SKM-1 (cell line): ENCODE measurements at regions not wholly inside any gene's neighbourhood (a gene's known extent, or its start where the extent isn't known, plus 50 kb on each side); places are given as distances from the start of the nearest gene placed in this dataset.
"Not testable (repeated sequence)": the region's sequence is repeated elsewhere in the genome, so short reads cannot be mapped to it uniquely, and the experiment has no call there.

Experiments used
- DNase-seq: peaks from one replicate; lab custom pipeline; 2025; ENCODE audit not compliant: unreplicated experiment; lab: John Stamatoyannopoulos, UW

DNA sequence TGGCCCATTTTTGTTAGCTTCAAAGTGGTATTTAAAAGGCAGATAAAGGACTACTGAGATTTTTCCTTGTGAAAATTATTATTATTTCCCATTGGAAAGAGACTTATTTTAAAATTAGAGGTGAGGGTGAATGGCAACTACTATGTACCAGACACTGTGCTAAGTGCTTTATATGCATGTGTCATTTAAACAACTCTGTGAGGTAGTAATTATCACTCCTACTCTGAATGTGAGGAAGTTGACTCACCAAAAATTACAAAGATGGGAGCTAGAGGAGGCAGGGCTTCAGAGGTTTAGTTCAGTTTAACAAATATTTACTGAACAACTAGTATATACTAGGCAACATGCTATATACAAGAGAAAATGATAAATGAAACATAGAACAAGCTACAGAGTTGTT is 78.2 kb downstream of the MSL3 start:
- no peak for DNase-seq

- DNase-seq: no peak
Measured at GRCh38 chrX:11837437-11837836, 79.4 kb downstream of the MSL3 start.

GRCh38 chrX:11864171-11864570 is 106.1 kb downstream of the MSL3 start:
- DNase-seq: no peak

DNA sequence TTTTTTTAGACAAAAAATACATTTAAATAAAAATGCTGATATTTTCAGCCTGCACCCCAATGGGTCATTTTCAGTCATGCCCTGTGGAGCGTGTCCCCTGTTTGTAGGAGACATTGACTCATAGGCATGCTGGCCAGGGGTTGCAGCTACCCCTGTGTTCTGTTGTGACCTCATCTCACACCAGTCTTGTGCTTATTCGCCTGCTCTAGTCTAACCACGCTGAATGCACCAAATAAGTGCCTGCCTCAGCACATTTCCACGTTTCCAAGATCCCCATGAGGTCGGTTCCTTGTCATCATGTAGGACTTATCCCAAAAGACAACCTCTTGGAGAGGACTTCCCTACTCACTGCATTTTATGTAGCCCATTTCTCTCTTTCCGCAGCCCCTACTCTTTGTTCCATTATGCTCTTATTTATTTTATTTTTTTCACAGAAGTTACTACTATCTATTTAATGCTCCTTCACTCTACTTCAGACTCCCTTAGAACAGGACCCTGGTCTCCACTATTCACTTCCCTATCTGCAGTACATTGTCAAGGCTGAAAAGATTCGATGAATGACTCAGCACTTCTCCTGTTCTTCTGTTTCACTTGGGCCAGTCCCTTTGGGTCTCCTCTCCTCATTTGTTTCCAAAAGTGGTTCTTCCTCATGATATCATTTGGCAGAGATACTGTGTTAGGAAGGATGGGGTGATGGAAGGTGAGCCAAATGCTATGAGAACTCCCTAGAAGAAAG is 109.7 kb downstream of the MSL3 start:
- DNase-seq: no peak

GRCh38 chrX:11870789-11871188 is 112.8 kb downstream of the MSL3 start:
- DNase-seq: no peak

DNA sequence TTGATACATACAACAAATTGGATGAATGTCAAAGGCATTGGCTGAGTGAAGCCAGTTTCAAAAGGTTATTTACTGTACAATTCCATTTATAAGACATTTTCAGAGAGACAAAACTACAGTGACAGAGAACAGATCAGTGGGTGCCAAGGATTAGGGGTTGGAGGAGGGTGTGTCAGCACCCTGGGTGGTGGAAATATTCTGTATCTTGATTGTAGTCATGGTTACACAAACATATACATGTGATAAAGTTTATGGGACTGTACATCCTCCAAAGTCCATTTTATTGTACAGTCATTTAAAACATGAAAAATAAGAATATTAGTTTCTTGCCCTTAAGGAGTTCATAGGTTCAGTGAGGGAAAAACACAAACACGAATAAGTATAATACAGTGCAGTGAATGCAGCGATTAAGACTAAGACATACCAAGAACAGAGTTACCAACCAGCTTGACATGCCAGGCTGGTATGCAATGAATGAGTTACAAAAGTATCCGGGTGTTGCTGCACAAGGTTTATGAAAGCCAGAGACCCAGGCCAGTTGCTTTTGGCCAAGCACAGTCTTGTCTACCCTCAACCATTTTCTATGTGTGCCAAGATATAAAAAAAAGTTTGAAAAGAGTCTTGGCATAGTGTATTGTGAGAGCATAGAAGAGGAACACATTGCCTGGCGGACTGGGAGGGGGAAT is 123.6 kb downstream of the MSL3 start:
- DNase-seq: no peak

DNA sequence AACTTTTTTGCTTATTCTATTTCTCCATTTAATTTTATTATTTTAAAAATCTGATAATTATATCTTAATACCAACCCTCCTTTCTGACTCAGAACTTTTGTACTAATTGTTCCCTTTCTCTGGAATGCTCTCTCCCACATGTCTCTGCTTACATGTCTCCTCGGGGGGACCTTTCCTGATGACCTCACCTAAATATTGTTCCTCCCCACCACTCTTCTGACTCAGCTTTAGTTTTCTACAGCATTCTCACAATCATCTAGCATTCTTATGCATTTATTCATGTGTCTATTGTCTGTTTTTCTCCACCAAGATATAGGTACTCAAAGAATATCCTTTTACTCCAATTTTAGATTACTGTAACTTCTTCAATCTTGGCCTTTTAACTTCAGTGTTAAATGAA is 128.7 kb downstream of the MSL3 start:
- DNase-seq: no peak

DNA sequence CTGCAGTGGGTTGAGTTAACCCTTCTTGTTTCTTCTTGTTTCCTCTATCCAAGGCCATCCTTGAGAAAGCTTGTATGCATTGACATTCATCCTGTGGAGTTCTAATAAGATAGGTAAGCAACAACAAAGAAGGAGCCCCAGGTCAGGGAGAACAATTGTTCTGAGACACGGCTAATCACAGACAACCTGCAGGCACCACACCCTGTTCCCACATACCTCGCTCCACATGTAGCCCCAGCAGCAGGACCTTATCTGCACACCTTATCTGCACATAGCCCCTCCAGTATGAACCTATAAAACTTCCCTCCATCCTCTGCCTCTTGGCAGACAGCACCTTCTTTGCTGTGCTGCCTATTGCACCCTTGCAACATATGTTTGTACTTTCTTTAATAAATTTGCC is 129.1 kb downstream of the MSL3 start:
- no peak for DNase-seq

GRCh38 chrX:11888421-11888820 is 130.4 kb downstream of the MSL3 start:
- no peak for DNase-seq

GRCh38 chrX:11889791-11890190 is 131.8 kb downstream of the MSL3 start:
- DNase-seq: no peak

- no peak for DNase-seq
Measured at GRCh38 chrX:11890836-11891514, 132.9 kb downstream of the MSL3 start.

DNA sequence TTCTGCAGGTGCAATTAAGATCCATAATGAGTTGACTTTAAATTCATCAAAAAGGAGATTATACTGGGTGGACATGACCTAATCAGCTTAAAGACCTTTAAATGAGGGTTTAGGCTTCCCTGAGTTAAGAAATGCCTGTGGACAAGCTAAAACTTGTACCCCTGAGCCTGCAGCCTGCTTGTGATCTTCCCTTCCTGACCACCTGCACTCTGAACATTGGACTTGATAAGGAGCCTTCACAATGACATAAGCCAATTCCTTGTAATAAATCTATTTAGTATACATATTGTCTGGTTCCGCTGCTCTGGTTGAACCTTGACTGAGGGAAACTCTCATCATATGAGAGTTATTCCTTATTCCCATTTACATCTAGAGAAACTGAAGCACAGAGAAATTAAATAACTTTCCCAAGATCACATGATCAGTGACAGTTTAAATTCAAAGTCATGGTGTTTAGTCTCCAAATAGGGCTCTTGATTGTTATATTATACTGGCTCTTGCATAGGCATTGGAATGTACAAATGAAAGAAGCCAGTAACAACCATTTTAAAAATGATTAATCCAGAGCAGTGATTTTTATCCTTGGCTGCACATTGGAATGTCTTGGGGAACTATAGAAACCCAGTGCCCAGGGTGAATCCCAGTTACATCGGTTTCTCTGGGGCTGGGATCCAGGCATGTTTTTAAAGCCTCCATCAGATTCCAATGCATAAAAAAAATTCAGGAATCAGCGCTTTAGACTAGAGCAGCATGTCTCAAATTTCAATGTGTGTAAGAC is 136.1 kb downstream of the MSL3 start:
- no peak for DNase-seq

- no peak for DNase-seq
Measured at GRCh38 chrX:11899091-11899490, 141.1 kb downstream of the MSL3 start.

GRCh38 chrX:11905933-11906332 is 147.9 kb downstream of the MSL3 start:
- not testable (repeated sequence) for DNase-seq

DNA sequence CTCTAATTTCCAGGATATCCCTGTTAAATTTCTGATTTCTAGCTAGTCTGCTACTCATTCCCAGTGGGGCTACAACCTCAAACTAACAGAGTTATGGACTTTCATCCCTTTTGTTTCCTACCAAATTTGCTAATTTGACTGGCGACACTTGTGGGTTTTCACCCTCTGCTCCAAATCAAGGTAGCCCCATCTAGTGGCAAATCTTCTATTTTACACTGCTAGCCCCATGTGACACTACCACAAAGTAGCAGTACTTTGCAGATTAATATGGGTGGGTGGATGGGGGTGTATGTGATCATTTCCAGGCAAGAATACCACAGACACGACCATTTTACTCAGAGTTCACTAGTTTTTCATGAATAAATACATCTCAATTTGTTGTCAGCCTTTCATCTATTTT is 150.3 kb downstream of the MSL3 start:
- peak; percentile 6 for DNase-seq

DNA sequence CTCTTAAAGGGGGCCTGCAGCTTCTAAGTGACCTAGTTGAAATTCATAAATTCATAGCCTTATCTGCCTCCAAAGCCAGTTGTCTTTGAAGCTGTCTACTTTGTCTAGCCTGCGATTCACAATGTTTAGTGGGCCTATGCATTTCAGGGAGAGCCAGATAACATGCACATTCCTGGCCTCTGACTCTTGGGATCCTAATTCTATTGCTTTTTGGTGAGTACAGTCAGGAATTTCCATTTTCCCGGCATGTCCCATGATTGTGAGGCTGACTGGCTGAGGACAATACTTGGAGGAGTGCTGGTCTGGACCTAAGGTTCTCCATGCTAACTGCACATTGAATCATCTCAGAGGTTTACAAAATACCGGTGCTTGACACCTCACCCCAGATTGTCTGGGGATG is 155.0 kb downstream of the MSL3 start:
- DNase-seq: no peak

DNA sequence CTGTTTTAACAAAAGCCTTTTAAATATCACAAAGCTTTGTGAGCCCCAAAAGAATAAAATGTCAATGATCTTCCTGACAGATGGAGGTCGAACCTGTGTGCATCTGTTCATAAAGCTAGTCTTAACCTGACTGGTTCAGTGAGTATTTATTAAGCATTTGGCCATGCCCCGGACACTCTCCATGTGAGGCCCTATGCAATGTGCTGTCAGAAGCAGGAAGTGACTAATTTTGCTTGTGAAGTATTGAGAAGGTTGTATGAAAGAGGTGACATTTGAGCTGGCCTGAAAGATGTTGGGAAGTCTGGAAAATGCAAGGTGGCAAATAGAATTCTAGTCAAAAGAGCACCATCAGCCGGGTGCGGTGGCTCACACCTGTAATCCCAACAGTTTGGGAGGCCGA is 171.4 kb downstream of the MSL3 start:
- no peak for DNase-seq

- DNase-seq: no peak
Measured at GRCh38 chrX:11932423-11932822, 174.4 kb downstream of the MSL3 start.

DNA sequence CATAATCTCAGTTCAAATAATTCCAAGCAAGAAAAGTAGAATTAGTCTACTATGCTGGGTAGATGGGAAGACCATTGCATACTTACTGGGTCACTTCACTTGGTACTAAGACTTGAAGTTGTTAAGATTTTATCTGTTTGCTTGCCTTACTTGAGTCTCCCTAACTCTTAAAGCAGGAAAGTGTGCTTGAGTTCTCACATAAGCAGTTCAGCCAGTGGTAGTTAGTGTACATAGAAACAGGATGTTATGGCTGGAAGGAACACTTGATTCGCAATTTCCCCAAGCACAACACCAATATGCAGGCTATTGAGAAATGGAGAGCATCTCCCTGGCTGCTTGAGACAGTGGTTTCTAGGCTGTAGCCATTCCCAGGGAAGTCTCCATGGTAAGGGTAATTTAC is 176.1 kb downstream of the MSL3 start:
- no peak for DNase-seq

DNA sequence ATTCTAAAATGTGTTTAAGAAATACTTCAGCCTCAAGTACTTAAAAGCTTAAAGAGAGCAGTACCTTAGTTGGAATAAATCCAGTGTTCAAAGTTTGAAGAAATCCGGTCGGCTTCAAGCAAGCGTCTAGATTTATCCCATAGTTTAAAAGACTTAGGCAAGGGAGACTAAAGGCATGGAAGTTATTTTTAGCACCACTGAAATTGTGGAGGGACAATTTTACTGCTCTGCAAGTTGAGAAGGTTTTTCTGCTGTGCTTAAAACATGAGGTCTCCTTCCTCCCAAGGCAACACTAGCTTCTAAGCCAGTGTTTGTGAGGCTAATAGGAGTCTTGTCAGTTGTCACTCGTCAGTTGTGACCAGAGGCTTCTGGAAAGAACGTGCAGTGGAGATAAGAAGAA is 183.5 kb downstream of the MSL3 start:
- DNase-seq: no peak

DNA sequence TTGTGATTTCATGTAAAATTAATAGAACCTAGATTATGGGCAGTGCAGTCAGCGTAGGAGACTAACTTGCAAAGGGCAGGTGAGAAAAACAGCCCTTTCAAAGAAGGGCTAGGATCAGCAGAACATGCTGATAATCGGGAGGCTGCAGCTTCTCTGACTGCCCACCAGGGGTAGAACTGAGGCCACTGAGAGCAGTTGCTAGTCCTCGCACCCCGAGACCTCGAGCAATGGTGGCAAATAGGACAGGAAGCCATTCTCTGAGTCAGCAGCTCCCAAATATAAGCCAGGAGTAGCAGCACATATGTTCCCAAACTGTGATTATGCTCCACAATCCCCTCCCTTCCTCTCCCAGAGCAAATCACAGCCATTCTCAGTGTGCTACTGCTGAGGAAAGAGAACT is 186.5 kb downstream of the MSL3 start:
- no peak for DNase-seq

GRCh38 chrX:11949291-11949690 is 189.0 kb upstream of the FRMPD4 start:
- no peak for DNase-seq
